ENCODE measurements at regions not wholly inside any gene's neighbourhood (a gene's known extent, or its start where the extent isn't known, plus 50 kb on each side); places are given as distances from the start of the nearest gene placed in this dataset.
A peak's percentile ranks its signal among the peaks of the same experiment; 100 is the strongest.

DNA sequence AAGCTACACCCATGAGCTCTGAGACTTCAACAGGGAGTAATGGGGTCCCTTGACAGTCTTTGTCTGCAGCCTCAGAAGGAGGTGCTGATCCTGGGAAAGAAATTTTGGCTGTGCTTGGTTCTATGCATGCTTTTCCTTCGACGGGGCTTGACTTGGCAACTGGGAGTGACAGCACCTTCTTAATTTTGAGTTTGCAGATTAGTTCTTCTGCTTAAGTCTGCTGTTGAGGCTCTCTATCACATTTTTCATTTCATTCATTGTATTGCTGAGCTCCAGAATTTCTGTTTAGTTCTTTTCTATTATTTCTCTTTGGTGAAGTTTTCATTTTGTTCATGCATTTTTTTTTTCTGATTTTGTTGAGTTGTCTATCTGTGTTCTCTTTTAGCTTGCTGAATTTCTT, 125.6 kb downstream of the SNX19 start:
- Histone ChIP-seq H3K4me3 (ENCODE audit: low read depth, low read length) (no peak overlapping the region), H3K27ac (ENCODE audit: extremely low read depth, low read depth, low read length) (no peak overlapping the region), H3K36me3 (ENCODE audit: control insufficient read depth in 2 of 2, insufficient read depth in 1 of 2, low read length in 2 of 2) (no peaks in the 10 kb centered on the region), H3K4me1 (ENCODE audit: control insufficient read depth, insufficient read depth, low read length) (no peaks in the 10 kb centered on the region), H3K9me3 (ENCODE audit: control insufficient read depth, insufficient read depth, low read depth, low read length) (no peaks in the 10 kb centered on the region)
- POLR2A ChIA-PET = no interaction called here
- no peak for TF ChIP-seq ZNF658 (tag by site-specific recombination; IDR thresholded peaks at IDR 0.05)
- peak; percentile 56 for TF ChIP-seq SETDB1 (IDR thresholded peaks at IDR 0.05; ENCODE audit: insufficient read length, low read length)
- CTCF ChIA-PET = no interaction called here

DNA sequence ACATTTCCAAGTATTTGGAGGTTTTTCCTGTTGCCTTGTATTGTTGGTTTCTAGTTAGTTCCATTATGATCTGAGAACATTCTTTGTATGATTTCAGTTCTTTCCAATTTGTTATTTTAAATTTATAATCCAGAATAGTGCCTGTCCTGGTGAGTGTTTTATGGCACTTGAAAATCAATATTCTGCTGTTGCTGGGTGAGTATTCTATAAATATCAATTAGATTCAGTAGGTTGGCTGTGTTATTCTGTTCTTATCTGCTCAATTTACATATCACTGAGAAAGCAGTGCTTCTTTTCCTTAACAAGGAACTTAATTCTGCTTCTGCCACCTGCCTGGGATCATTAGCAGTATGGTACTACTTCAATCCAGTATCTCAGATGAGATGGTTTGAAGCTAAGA, 123.5 kb downstream of the SNX19 start:
- no peaks in the 10 kb centered on the region for H3K9me3 ChIP-seq (ENCODE audit: control insufficient read depth, insufficient read depth, low read depth, low read length)
- ChIA-PET CTCF (interaction anchor here (0.5 to 1.1 kb wide), 3 partner anchors 15 to 1881 kb away, joined by 3 to 5 read pairs (median 3); no protein-coding TSS in a partner anchor), POLR2A (no interaction called here)
- H3K4me3 ChIP-seq (ENCODE audit: low read depth, low read length) = no peak overlapping the region
- H3K27ac ChIP-seq (ENCODE audit: extremely low read depth, low read depth, low read length) = no peak overlapping the region
- no peak for TF ChIP-seq ZNF138 (tag by site-specific recombination; IDR thresholded peaks at IDR 0.05; ENCODE audit: borderline replicate concordance)
- TF ChIP-seq ZFP41 (tag by site-specific recombination; IDR thresholded peaks at IDR 0.05; ENCODE audit: borderline replicate concordance) = no peak
- TF ChIP-seq, protein P1, sequence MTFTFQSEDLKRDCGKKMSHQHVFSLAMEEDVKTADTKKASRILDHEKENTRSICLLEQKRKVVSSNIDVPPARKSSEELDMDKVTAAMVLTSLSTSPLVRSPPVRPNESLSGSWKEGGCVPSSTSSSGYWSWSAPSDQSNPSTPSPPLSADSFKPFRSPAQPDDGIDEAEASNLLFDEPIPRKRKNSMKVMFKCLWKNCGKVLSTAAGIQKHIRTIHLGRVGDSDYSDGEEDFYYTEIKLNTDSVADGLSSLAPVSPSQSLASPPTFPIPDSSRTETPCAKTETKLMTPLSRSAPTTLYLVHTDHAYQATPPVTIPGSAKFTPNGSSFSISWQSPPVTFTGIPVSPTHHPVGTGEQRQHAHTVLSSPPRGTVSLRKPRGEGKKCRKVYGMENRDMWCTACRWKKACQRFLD (tag by site-specific recombination; IDR thresholded peaks at IDR 0.05) = no peak
- no peak for TF ChIP-seq ZNF544 (tag by site-specific recombination; IDR thresholded peaks at IDR 0.05)
- no peak for TF ChIP-seq ZNF623 (tag by site-specific recombination; IDR thresholded peaks at IDR 0.05)
- no peak for TF ChIP-seq ZNF76 (tag by site-specific recombination; IDR thresholded peaks at IDR 0.05; ENCODE audit: borderline replicate concordance, low read depth)
- TF ChIP-seq, protein P2, sequence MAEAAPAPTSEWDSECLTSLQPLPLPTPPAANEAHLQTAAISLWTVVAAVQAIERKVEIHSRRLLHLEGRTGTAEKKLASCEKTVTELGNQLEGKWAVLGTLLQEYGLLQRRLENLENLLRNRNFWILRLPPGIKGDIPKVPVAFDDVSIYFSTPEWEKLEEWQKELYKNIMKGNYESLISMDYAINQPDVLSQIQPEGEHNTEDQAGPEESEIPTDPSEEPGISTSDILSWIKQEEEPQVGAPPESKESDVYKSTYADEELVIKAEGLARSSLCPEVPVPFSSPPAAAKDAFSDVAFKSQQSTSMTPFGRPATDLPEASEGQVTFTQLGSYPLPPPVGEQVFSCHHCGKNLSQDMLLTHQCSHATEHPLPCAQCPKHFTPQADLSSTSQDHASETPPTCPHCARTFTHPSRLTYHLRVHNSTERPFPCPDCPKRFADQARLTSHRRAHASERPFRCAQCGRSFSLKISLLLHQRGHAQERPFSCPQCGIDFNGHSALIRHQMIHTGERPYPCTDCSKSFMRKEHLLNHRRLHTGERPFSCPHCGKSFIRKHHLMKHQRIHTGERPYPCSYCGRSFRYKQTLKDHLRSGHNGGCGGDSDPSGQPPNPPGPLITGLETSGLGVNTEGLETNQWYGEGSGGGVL (tag by site-specific recombination; IDR thresholded peaks at IDR 0.05) = no peak
- no peak for TF ChIP-seq ZNF529 (tag by site-specific recombination; IDR thresholded peaks at IDR 0.05; ENCODE audit: insufficient replicate concordance)
- TF ChIP-seq ZNF621 (tag by site-specific recombination; IDR thresholded peaks at IDR 0.05) = no peak
- TF ChIP-seq, protein P3, sequence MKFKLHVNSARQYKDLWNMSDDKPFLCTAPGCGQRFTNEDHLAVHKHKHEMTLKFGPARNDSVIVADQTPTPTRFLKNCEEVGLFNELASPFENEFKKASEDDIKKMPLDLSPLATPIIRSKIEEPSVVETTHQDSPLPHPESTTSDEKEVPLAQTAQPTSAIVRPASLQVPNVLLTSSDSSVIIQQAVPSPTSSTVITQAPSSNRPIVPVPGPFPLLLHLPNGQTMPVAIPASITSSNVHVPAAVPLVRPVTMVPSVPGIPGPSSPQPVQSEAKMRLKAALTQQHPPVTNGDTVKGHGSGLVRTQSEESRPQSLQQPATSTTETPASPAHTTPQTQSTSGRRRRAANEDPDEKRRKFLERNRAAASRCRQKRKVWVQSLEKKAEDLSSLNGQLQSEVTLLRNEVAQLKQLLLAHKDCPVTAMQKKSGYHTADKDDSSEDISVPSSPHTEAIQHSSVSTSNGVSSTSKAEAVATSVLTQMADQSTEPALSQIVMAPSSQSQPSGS (tag by site-specific recombination; IDR thresholded peaks at IDR 0.05; ENCODE audit: low read depth) = no peak
- TF ChIP-seq, protein P4, sequence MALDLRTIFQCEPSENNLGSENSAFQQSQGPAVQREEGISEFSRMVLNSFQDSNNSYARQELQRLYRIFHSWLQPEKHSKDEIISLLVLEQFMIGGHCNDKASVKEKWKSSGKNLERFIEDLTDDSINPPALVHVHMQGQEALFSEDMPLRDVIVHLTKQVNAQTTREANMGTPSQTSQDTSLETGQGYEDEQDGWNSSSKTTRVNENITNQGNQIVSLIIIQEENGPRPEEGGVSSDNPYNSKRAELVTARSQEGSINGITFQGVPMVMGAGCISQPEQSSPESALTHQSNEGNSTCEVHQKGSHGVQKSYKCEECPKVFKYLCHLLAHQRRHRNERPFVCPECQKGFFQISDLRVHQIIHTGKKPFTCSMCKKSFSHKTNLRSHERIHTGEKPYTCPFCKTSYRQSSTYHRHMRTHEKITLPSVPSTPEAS (tag by site-specific recombination; IDR thresholded peaks at IDR 0.05) = no peak
- TF ChIP-seq ZNF610 (tag by site-specific recombination; IDR thresholded peaks at IDR 0.05; ENCODE audit: borderline replicate concordance) = no peak
- no peaks in the 10 kb centered on the region for H3K36me3 ChIP-seq (ENCODE audit: control insufficient read depth in 2 of 2, insufficient read depth in 1 of 2, low read length in 2 of 2)
- H3K4me1 ChIP-seq (ENCODE audit: control insufficient read depth, insufficient read depth, low read length) = no peaks in the 10 kb centered on the region

DNA sequence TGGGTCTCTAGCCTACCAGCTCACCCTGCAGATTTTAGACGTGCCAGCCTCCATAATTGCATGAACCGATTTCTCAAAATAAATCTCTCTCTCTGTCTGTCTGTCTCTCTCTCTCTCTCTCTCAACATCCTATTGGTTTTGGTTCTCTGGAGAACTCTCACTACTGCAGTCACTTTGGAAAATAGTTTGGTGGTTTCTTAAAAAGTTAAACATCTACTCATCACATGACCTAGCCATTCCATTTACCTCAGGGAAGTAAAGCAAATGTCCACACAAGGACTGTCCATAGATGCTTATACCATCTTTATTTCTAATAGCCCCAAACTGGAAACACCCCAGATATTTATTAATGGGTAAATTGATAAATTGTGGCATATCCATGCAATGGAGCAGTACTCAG, 119.5 kb downstream of the SNX19 start:
- H3K9me3 ChIP-seq (ENCODE audit: control insufficient read depth, insufficient read depth, low read depth, low read length) = no peaks in the 10 kb centered on the region
- H3K4me1 ChIP-seq (ENCODE audit: control insufficient read depth, insufficient read depth, low read length) = no peaks in the 10 kb centered on the region
- no peak overlapping the region for H3K27ac ChIP-seq (ENCODE audit: extremely low read depth, low read depth, low read length)
- POLR2A ChIA-PET = no interaction called here
- no peak overlapping the region for H3K4me3 ChIP-seq (ENCODE audit: low read depth, low read length)
- CTCF ChIA-PET = no interaction called here
- no peaks in the 10 kb centered on the region for H3K36me3 ChIP-seq (ENCODE audit: control insufficient read depth in 2 of 2, insufficient read depth in 1 of 2, low read length in 2 of 2)
- TF ChIP-seq, protein P5, sequence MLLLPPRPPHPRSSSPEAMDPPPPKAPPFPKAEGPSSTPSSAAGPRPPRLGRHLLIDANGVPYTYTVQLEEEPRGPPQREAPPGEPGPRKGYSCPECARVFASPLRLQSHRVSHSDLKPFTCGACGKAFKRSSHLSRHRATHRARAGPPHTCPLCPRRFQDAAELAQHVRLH (tag by site-specific recombination; IDR thresholded peaks at IDR 0.05) = no peak
- TF ChIP-seq ZNF549 (tag by site-specific recombination; IDR thresholded peaks at IDR 0.05) = no peak
- no peak for TF ChIP-seq KLF8 (tag by site-specific recombination; IDR thresholded peaks at IDR 0.05)
- TF ChIP-seq, protein P6, sequence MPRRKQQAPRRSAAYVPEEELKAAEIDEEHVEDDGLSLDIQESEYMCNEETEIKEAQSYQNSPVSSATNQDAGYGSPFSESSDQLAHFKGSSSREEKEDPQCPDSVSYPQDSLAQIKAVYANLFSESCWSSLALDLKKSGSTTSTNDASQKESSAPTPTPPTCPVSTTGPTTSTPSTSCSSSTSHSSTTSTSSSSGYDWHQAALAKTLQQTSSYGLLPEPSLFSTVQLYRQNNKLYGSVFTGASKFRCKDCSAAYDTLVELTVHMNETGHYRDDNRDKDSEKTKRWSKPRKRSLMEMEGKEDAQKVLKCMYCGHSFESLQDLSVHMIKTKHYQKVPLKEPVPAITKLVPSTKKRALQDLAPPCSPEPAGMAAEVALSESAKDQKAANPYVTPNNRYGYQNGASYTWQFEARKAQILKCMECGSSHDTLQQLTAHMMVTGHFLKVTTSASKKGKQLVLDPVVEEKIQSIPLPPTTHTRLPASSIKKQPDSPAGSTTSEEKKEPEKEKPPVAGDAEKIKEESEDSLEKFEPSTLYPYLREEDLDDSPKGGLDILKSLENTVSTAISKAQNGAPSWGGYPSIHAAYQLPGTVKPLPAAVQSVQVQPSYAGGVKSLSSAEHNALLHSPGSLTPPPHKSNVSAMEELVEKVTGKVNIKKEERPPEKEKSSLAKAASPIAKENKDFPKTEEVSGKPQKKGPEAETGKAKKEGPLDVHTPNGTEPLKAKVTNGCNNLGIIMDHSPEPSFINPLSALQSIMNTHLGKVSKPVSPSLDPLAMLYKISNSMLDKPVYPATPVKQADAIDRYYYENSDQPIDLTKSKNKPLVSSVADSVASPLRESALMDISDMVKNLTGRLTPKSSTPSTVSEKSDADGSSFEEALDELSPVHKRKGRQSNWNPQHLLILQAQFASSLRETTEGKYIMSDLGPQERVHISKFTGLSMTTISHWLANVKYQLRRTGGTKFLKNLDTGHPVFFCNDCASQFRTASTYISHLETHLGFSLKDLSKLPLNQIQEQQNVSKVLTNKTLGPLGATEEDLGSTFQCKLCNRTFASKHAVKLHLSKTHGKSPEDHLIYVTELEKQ (tag by site-specific recombination; IDR thresholded peaks at IDR 0.05; ENCODE audit: borderline replicate concordance) = no peak
- TF ChIP-seq ZNF202 (tag by site-specific recombination; IDR thresholded peaks at IDR 0.05; ENCODE audit: borderline replicate concordance) = no peak
- no peak for TF ChIP-seq ZXDB (tag by site-specific recombination; IDR thresholded peaks at IDR 0.05)
- no peak for TF ChIP-seq ZNF670 (tag by site-specific recombination; IDR thresholded peaks at IDR 0.05; ENCODE audit: low read depth)
- TF ChIP-seq ZNF2 (tag by site-specific recombination; IDR thresholded peaks at IDR 0.05) = no peak
- no peak for TF ChIP-seq ZNF23 (tag by site-specific recombination; IDR thresholded peaks at IDR 0.05; ENCODE audit: borderline replicate concordance)
